Panc1 (cell line): ENCODE measurements at regions not wholly inside any gene's neighbourhood (a gene's known extent, or its start where the extent isn't known, plus 50 kb on each side); places are given as distances from the start of the nearest gene placed in this dataset.
A peak's percentile ranks its signal among the peaks of the same experiment; 100 is the strongest.

Experiments used
- ATAC-seq: fragments of 200-7000 bp; cut with Tn5 transposase; 2 replicates; pipeline ENCODE4 v1.9.1; 2020; ENCODE audit warnings: mild to moderate bottlenecking, moderate library complexity
- BruUV-seq: library from RNA; stranded (reverse); fragments of 400-500 nt; replicated peaks from 2 replicates; lab custom pipeline; 2021; lab: Mats Ljungman, UMichigan
- CTCF ChIA-PET: fragments of 300-600 bp; sonication (Branson Sonifier 250); formaldehyde crosslinking; loops from one replicate; lab custom pipeline; 2022; ENCODE audit warnings: antibody characterized with exemption; lab: Charles Lee
- POLR2A ChIA-PET: fragments of 300-600 bp; sonication (Branson Sonifier 250); formaldehyde crosslinking; loops from one replicate; lab custom pipeline; 2022; ENCODE audit warnings: antibody characterized with exemption; lab: Charles Lee
- DNase-seq: peaks from one replicate; pipeline ENCODE4 v3.0.0-alpha.2; 2010; ENCODE audit warnings: low read depth, low spot score
- H3K27ac ChIP-seq: 2 replicates; pipeline ENCODE4 v1.5.1; 2011; ENCODE audit warnings: mild to moderate bottlenecking, low read length, inconsistent platforms
- H3K27me3 ChIP-seq: fragments of 200-500 bp; sonication (Bioruptor generic); 2 replicates; pipeline ENCODE4 v1.6.0; 2014; ENCODE audit warnings: low read length, inconsistent platforms; ENCODE audit not compliant: control insufficient read depth, insufficient read depth
- H3K36me3 ChIP-seq: fragments of 200-500 bp; sonication (Bioruptor generic); 2 replicates; pipeline ENCODE4 v1.5.1; 2014; ENCODE audit warnings: inconsistent platforms, mild to moderate bottlenecking, low read length, moderate library complexity; ENCODE audit not compliant: control insufficient read depth, insufficient read depth
- H3K4me1 ChIP-seq: 2 replicates; pipeline ENCODE4 v1.5.1; 2011; ENCODE audit warnings: inconsistent platforms, mild to moderate bottlenecking, low read length, moderate library complexity; ENCODE audit not compliant: control insufficient read depth, insufficient read depth
- H3K4me3 ChIP-seq, 2 experiments: 2 replicates each; pipeline ENCODE4 v1.5.1; 2011 to 2012; ENCODE audit warnings: low read depth in 2 of 2, low read length in 2 of 2, mild to moderate bottlenecking in 2 of 2, inconsistent platforms in 1 of 2, moderate library complexity in 1 of 2
- H3K9me3 ChIP-seq: fragments of 200-500 bp; sonication (Bioruptor generic); 2 replicates; pipeline ENCODE4 v1.5.1; 2014; ENCODE audit warnings: low read depth, mild to moderate bottlenecking, inconsistent platforms, low read length, moderate library complexity; ENCODE audit not compliant: control insufficient read depth, insufficient read depth
- CTCF ChIP-seq: fragments of 450-650 bp; IDR thresholded peaks from 2 replicates; pipeline ENCODE4 v1.5.1; 2017; ENCODE audit warnings: mild to moderate bottlenecking
- POLR2AphosphoS5 ChIP-seq: IDR thresholded peaks from 2 replicates; pipeline ENCODE4 v1.6.1; 2012; ENCODE audit warnings: mild to moderate bottlenecking, low read depth, low read length, moderate library complexity
- SIN3A ChIP-seq: IDR thresholded peaks from 2 replicates; pipeline ENCODE4 v1.6.1; 2012; ENCODE audit warnings: low read depth, mild to moderate bottlenecking, low read length, moderate library complexity, borderline replicate concordance; ENCODE audit not compliant: insufficient read depth
- TCF7L2 ChIP-seq: IDR thresholded peaks from 2 replicates; pipeline ENCODE4 v1.6.1; 2011; ENCODE audit warnings: mild to moderate bottlenecking, low read depth, low read length, inconsistent platforms
- in situ Hi-C: cut with HindIII; loops from 2 replicates; pipeline ENCODE4 v1.10.0; 2016; ENCODE audit warnings: low sequenced_read_pairs, low pct_unique_long_range_greater_than_20kb
- intact Hi-C: fragments of 100-400 bp; cut with micrococcal nuclease; formaldehyde crosslinking; loops from one replicate; pipeline ENCODE4 v1.10.0; 2022; ENCODE audit not compliant: unreplicated experiment
- TF ChIP-seq, protein P1 (sequence below), 2 experiments: IDR thresholded peaks; 2 replicates each; pipeline ENCODE4 v1.6.1; 2011 to 2012; ENCODE audit warnings: low read depth in 2 of 2, control low read depth in 1 of 2, low read length in 1 of 2, mild to moderate bottlenecking in 1 of 2, moderate library complexity in 1 of 2; ENCODE audit not compliant: insufficient read depth in 1 of 2

GRCh38 chr1:117758444-117759316 lies 152.8 kb downstream of the TENT5C start:
- H3K4me1 ChIP-seq = no peaks in the 10 kb centered on the region
- intact Hi-C loops (loop anchor here (5.0 to 10.0 kb wide), 2 partner anchors 136 to 246 kb away; no protein-coding TSS in a partner anchor), in situ Hi-C loops (no loop called here)
- DNase-seq = peak; percentile 59
- ATAC-seq = peak; percentile 98
- POLR2A ChIA-PET = no interaction called here
- H3K4me3 ChIP-seq = peak overlapping the region; percentile 27 to 58
- H3K27me3 ChIP-seq = 0 out of 2 replicates have a peak, but pooled peaks cover 2% of the 10 kb centered on the region
- no TSS peak for BruUV-seq
- no peaks in the 10 kb centered on the region for H3K9me3 ChIP-seq
- CTCF ChIA-PET = no interaction called here
- H3K27ac ChIP-seq = no peak overlapping the region
- TF ChIP-seq POLR2AphosphoS5 (no peak), CTCF (peak; percentile 81)
- H3K36me3 ChIP-seq = no peaks in the 10 kb centered on the region

DNA sequence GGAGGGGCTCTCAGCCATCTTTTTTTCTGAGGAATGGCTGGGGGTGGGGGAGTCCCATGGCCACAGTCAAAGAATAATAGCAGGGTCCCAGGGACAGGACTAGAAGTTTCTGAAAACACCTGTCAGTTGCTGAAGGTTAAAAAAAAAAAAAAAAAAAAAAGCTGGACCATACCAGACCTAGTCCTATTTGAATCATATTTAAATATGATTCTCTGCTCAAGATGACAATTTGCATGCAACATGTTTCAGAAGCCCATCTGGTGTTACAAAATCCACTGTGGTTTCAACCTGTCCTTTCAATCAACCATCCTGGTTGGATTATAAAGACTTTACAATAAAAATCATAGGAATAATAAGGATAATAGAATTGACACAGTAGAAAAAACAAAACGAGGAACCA lies 153.7 kb downstream of the TENT5C start:
- no peak for ATAC-seq
- intact Hi-C loops (loop anchor here (5.0 to 10.0 kb wide), 2 partner anchors 135 to 247 kb away; no protein-coding TSS in a partner anchor), in situ Hi-C loops (no loop called here)
- Histone ChIP-seq H3K9me3 (no peaks in the 10 kb centered on the region), H3K36me3 (no peaks in the 10 kb centered on the region), H3K27ac (no peak overlapping the region), H3K27me3 (0 out of 2 replicates have a peak, but pooled peaks cover 2% of the 10 kb centered on the region), H3K4me1 (no peaks in the 10 kb centered on the region), H3K4me3 (no peak overlapping the region)
- BruUV-seq = no TSS peak
- DNase-seq = no peak
- CTCF ChIA-PET = no interaction called here
- TF ChIP-seq SIN3A (no peak), TCF7L2 (no peak)
- POLR2A ChIA-PET = no interaction called here

DNA sequence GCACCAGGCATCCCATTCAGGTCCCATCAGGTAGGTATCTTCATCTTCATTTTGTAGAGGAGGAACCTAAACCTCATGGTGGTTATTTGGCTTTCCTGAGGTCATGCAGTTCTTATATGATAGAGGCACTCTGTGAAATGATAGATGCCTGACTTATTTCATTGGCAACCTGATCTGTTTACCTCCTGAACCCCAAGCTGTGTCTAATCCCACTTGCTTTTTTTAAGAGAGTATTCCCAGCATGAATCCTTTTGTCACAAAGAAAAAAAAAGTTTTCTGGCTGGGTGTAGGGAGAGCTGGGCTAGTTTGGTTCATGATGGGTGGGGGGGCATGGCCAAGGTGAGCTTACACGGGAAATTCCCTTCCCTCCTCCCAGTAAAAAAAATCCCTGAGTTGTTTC lies 154.2 kb downstream of the TENT5C start:
- ChIA-PET CTCF (no interaction called here), POLR2A (no interaction called here)
- DNase-seq = no peak

More for the DNA sequence above, 154.2 kb downstream of the TENT5C start:
- H3K4me1 ChIP-seq = no peaks in the 10 kb centered on the region
- no peaks in the 10 kb centered on the region for H3K9me3 ChIP-seq
- H3K36me3 ChIP-seq = no peaks in the 10 kb centered on the region
- in situ Hi-C loops = no loop called here
- H3K27me3 ChIP-seq = 0 out of 2 replicates have a peak, but pooled peaks cover under 1% of the 10 kb centered on the region
- no peak overlapping the region for H3K4me3 ChIP-seq
- intact Hi-C loops = no loop called here
- no TSS peak for BruUV-seq
- no peak overlapping the region for H3K27ac ChIP-seq
- TF ChIP-seq TCF7L2 (no peak), POLR2AphosphoS5 (no peak), SIN3A (no peak), CTCF (no peak)
- TF ChIP-seq, protein P1, sequence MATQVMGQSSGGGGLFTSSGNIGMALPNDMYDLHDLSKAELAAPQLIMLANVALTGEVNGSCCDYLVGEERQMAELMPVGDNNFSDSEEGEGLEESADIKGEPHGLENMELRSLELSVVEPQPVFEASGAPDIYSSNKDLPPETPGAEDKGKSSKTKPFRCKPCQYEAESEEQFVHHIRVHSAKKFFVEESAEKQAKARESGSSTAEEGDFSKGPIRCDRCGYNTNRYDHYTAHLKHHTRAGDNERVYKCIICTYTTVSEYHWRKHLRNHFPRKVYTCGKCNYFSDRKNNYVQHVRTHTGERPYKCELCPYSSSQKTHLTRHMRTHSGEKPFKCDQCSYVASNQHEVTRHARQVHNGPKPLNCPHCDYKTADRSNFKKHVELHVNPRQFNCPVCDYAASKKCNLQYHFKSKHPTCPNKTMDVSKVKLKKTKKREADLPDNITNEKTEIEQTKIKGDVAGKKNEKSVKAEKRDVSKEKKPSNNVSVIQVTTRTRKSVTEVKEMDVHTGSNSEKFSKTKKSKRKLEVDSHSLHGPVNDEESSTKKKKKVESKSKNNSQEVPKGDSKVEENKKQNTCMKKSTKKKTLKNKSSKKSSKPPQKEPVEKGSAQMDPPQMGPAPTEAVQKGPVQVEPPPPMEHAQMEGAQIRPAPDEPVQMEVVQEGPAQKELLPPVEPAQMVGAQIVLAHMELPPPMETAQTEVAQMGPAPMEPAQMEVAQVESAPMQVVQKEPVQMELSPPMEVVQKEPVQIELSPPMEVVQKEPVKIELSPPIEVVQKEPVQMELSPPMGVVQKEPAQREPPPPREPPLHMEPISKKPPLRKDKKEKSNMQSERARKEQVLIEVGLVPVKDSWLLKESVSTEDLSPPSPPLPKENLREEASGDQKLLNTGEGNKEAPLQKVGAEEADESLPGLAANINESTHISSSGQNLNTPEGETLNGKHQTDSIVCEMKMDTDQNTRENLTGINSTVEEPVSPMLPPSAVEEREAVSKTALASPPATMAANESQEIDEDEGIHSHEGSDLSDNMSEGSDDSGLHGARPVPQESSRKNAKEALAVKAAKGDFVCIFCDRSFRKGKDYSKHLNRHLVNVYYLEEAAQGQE (IDR thresholded peaks at IDR 0.05; ENCODE audit: insufficient read depth in 1 of 2, low read depth in 2 of 2, low read length in 1 of 2) = no peak
- ATAC-seq = no peak
